ENCODE measurements at regions not wholly inside any gene's neighbourhood (a gene's known extent, or its start where the extent isn't known, plus 50 kb on each side); places are given as distances from the start of the nearest gene placed in this dataset.

DNA sequence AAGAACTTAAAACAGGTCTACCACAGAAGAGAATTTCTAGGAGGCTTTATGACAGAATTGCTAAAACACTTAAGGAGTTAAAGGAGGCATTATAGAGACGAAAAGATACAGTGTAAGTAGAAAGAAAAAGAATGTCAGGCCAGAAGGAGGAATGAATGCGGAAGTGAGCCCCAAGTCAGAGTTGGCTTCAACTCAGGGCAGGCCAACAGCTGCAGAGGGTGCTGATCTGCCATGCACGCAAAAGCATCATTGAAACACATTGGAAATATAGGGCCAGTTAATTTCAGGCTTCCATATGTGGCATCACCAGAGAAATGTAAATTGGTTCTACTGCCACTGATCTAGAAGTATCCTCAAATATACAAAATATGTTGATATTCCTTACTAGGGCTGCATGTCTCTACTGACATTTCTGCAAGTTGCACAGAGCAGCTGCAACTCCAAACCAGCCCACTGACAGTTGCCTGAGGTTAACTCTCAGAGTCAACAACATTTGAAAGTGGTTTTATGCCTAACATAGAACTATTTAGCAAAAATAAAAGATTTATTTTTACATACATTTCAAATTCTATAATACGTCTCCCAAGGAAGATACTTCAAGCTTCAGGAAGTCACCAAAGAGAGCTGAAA, 324.1 kb downstream of the C11orf87 start:
- H3K27ac Mint-ChIP-seq: no peak overlapping the region
- no peaks in the 10 kb centered on the region for H3K9me3 Mint-ChIP-seq
- H3K4me3 Mint-ChIP-seq: no peak overlapping the region
- no peaks in the 10 kb centered on the region for H3K36me3 Mint-ChIP-seq
- no peaks in the 10 kb centered on the region for H3K4me1 Mint-ChIP-seq
- TF ChIP-seq, protein P1, sequence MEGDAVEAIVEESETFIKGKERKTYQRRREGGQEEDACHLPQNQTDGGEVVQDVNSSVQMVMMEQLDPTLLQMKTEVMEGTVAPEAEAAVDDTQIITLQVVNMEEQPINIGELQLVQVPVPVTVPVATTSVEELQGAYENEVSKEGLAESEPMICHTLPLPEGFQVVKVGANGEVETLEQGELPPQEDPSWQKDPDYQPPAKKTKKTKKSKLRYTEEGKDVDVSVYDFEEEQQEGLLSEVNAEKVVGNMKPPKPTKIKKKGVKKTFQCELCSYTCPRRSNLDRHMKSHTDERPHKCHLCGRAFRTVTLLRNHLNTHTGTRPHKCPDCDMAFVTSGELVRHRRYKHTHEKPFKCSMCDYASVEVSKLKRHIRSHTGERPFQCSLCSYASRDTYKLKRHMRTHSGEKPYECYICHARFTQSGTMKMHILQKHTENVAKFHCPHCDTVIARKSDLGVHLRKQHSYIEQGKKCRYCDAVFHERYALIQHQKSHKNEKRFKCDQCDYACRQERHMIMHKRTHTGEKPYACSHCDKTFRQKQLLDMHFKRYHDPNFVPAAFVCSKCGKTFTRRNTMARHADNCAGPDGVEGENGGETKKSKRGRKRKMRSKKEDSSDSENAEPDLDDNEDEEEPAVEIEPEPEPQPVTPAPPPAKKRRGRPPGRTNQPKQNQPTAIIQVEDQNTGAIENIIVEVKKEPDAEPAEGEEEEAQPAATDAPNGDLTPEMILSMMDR (IDR thresholded peaks at IDR 0.05; ENCODE audit: unreplicated experiment): no peak
- H3K27me3 Mint-ChIP-seq (ENCODE audit: low read depth): no peaks in the 10 kb centered on the region
- no peak for DNase-seq (ENCODE audit: low spot score in 2 of 2, unreplicated experiment in 2 of 2)

DNA sequence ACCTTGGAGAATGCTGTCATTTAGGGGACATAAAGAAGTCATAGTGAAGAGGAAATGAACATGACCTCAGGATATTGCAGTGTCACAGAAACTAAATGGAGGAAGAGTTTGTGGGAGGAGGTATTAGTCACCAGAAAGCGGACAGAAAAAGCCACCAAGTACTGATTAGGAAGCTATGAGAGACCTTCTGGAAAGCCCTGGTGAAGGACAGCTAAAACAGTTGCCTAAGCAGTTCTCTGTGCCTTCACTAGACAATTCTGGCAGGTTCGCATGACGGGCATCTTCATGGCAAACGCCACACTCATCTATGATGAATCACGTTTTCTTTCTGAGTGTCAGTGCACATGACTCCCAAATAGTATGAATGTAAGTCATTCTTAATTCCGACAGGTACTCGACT, 325.8 kb downstream of the C11orf87 start:
- Mint-ChIP-seq H3K36me3 (no peaks in the 10 kb centered on the region), H3K27ac (no peak overlapping the region)

DNA sequence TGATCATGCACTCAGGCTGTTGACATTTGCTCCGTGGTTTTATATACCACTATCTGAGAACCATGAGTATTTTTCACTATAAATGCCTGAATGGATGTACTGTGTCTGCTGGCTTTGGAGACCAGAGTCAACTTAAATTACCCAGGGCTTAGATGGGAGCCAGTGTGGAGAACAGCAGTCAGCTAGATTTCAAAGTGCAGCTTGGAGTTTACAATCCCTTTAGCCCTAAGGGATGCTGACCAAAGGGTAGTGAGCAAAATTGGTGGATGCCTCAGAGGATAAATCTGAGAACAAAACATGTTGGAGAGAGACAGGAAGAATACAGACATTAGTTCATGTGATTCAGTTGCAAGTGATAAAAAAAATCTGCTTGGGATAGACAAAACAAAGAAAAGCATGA, 327.5 kb downstream of the C11orf87 start:
- H3K27me3 Mint-ChIP-seq (ENCODE audit: low read depth): no peaks in the 10 kb centered on the region
- TF ChIP-seq, protein P1 (IDR thresholded peaks at IDR 0.05; ENCODE audit: unreplicated experiment): no peak
- no peaks in the 10 kb centered on the region for H3K4me1 Mint-ChIP-seq
- no peaks in the 10 kb centered on the region for H3K9me3 Mint-ChIP-seq
- DNase-seq (ENCODE audit: low spot score in 2 of 2, unreplicated experiment in 2 of 2): no peak
- H3K36me3 Mint-ChIP-seq: no peaks in the 10 kb centered on the region
- H3K27ac Mint-ChIP-seq: no peak overlapping the region
- H3K4me3 Mint-ChIP-seq: no peak overlapping the region

More for the DNA sequence above, 325.8 kb downstream of the C11orf87 start:
- no peak for DNase-seq (ENCODE audit: low spot score in 2 of 2, unreplicated experiment in 2 of 2)
- no peaks in the 10 kb centered on the region for H3K4me1 Mint-ChIP-seq
- H3K9me3 Mint-ChIP-seq: no peaks in the 10 kb centered on the region
- no peak overlapping the region for H3K4me3 Mint-ChIP-seq
- TF ChIP-seq, protein P1 (IDR thresholded peaks at IDR 0.05; ENCODE audit: unreplicated experiment): no peak
- H3K27me3 Mint-ChIP-seq (ENCODE audit: low read depth): no peaks in the 10 kb centered on the region

DNA sequence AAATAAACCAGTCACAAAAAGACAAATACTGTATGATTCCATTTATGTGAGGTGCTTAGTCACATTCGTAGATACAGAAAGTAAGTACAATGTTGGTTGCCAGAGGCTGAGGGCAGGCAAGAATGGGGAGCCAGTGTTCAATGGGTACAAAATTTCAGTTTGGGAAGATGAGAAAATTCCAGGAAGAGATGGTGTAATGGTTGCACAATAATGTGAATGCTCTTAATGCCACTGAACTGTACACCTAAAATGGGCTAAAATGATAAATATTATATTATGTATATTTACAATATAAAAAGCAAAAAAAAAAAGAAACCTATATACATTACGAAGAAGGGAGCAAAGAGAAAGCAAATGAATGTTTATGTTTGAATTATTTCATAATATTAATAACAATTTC, 329.0 kb downstream of the C11orf87 start:
- H3K36me3 Mint-ChIP-seq: no peaks in the 10 kb centered on the region
- DNase-seq (ENCODE audit: low spot score in 2 of 2, unreplicated experiment in 2 of 2): no peak

DNA sequence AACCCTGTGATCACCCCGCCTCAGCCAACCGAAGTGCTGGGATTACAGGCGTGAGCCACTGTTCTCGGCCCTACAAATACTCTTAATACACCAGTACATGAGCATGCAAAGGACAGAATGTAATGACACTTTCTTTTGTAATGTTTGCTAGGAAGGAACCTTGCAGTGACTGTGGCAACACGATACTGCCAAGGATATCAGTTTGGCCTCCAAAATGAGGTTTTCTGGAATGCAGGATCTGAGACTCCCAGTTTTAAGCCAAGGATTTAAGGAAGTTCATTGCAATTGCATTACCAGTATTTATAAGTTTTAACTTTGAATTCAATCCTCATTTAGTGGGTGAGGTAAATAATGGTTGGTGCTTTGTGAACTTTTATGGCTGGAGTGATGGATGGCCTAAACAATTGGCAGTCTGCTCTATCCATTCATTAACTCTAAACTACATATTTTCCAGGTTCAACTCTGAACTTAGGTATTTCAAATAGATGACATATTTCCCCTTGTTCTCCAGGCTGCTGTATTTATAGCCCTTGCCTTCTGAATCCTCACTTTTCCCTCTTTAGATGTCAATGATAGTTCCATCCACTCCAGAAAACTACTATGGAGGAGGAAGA, 330.3 kb downstream of the C11orf87 start:
- Mint-ChIP-seq H3K36me3 (no peaks in the 10 kb centered on the region), H3K9me3 (no peaks in the 10 kb centered on the region), H3K4me1 (no peaks in the 10 kb centered on the region), H3K27ac (no peak overlapping the region), H3K4me3 (no peak overlapping the region), H3K27me3 (ENCODE audit: low read depth) (no peaks in the 10 kb centered on the region)
- TF ChIP-seq, protein P1 (IDR thresholded peaks at IDR 0.05; ENCODE audit: unreplicated experiment): no peak
- no peak for DNase-seq (ENCODE audit: low spot score in 2 of 2, unreplicated experiment in 2 of 2)

More for the DNA sequence above, 329.0 kb downstream of the C11orf87 start:
- Mint-ChIP-seq H3K4me3 (no peak overlapping the region), H3K27ac (no peak overlapping the region), H3K9me3 (no peaks in the 10 kb centered on the region), H3K27me3 (ENCODE audit: low read depth) (no peaks in the 10 kb centered on the region), H3K4me1 (no peaks in the 10 kb centered on the region)
- TF ChIP-seq, protein P1 (IDR thresholded peaks at IDR 0.05; ENCODE audit: unreplicated experiment): no peak
